GM21515 (cell line): ENCODE measurements at regions not wholly inside any gene's neighbourhood (a gene's known extent, or its start where the extent isn't known, plus 50 kb on each side); places are given as distances from the start of the nearest gene placed in this dataset.

ENCODE experiments used
- ATAC-seq: cut with Tn5 transposase; IDR thresholded peaks from one replicate; pipeline ENCODE4 v1.9.1; 2021; ENCODE audit not compliant: unreplicated experiment

- no peak for ATAC-seq
Measured at GRCh38 chr11:130786586-130786985, 129.7 kb downstream of the SNX19 start.

DNA sequence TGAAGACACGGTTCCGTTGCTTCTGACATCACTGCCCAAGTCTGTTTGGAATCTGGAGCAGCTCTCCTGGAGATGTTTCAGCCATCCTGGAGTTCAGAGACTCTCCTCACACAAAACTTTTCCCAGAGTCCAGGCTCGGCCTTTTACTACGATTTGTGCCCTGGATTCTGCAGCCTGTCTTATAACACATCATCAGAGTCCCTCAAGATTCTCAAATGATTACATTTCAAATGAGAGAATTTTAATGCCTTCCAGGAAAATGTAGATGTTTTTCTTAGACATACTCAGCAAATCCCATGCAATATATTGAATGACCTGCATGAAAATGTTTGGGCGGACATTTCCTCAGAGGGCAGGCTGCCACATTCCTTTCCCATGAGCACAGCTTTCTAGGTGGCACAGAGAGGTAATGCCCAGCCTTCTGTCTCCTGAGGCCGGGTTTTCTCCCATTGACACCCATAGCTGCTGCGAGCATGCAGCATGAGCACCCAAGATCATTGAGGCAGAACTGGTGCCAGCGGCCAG is 129.1 kb downstream of the SNX19 start:
- no peak for ATAC-seq

GRCh38 chr11:130787973-130788570 is 128.2 kb downstream of the SNX19 start:
- no peak for ATAC-seq

DNA sequence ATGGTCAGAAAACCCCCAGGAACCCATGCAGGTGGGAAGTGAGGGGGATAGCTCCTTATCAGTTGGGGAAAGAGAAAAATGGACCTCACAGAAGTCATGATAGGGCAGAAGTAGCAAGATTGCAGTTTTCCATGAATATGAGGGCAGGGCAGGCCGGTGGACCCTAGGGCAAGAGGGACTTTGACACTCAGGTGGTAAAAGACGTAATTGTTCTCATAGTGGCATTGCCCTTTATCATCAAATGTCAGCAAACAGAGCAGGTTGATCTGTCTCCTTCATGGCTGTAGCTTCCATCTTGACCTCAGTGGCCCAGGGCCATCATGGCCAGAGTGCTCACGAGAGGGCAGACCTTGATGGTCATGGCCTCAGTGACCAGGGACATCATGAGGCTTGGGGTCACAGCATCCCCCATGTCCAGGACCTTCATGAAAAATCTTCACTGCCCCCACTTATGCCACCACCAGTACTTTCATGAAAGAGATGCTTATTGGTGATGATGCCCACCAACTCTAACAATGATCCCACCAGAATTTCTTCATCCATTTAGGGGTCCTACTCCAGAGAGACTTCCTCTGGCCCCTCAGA is 127.1 kb downstream of the SNX19 start:
- ATAC-seq: no peak

DNA sequence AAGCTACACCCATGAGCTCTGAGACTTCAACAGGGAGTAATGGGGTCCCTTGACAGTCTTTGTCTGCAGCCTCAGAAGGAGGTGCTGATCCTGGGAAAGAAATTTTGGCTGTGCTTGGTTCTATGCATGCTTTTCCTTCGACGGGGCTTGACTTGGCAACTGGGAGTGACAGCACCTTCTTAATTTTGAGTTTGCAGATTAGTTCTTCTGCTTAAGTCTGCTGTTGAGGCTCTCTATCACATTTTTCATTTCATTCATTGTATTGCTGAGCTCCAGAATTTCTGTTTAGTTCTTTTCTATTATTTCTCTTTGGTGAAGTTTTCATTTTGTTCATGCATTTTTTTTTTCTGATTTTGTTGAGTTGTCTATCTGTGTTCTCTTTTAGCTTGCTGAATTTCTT is 125.6 kb downstream of the SNX19 start:
- ATAC-seq: no peak

GRCh38 chr11:130792772-130793171 is 123.5 kb downstream of the SNX19 start:
- ATAC-seq: no peak

GRCh38 chr11:130796828-130797227 is 119.5 kb downstream of the SNX19 start:
- ATAC-seq: no peak

DNA sequence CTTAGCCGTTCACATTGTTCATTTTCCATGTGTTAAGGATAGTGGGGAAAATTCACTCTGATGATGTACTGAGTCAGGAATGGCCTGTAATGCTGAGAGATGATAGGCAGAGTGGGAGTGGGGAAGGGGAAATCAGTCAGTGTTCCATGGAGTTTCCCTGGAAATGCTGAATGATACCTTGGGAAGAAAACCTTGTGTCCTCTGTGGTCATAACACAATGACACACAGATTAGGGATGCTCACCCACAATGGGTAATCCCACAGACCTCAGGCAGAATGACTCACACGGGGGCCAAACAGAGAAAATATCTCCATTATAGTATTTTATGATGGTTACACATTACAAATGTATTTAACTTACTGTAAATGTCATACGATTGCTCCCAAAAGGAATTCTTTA is 118.0 kb downstream of the SNX19 start:
- no peak for ATAC-seq

DNA sequence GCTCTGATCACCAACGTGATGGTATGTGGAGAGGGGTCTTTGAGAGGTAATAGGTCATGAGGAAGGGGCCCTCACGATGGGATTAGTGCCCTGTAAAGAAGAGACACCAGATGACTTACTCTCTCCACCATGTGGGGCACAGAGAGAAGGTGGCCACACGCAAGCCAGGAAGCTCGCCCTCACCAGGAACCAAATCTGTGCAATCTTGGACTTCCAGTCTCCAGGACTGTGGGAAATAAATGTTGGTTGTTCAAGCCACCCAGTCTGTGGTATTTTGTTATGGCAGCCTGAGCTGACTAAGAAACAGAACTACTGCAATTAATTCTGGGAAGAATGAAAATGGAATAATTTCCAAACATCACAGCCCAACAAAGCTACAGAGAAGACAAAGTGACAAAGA is 117.5 kb downstream of the SNX19 start:
- ATAC-seq: no peak

DNA sequence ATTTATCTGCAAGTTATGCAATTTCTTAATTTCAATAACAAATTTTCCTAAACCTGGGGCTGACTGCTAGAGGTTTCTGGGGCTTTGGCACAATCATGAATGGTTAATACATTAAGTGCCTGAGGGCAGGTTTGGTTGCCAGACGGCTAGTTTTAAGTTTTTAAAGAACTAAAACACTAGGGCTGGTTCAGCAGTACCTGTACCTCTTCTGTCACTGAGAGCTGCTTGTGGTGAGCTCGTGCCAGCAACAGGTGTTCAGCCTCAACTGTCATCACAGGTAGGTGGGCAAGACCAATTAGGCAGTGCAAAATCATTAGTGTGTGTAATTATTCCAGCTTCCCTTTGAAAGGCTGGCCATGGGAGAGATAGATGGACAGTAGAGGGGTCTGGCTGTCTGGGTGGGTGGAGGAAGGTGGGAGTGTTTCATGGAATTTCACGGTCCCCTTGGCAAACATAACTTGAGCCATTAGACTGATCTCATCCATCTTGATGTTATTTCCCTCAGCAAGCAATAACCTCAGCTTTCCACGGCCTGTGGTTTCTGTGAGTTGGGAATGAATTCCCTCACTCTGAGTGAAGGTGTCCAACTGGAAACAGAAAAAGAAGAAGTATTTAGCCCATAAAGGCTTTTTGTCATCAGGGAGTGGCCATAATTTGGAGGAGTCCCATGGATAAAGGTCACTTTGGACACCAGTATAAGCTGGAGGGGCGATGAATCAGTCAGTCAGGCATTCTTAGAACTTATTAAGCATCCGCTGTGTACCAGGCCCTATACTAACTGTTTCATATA is 114.8 kb downstream of the SNX19 start:
- no peak for ATAC-seq

GRCh38 chr11:130802567-130802966 is 113.7 kb downstream of the SNX19 start:
- ATAC-seq: no peak

- ATAC-seq: no peak
Measured at GRCh38 chr11:130804306-130805076, 111.8 kb downstream of the SNX19 start.

DNA sequence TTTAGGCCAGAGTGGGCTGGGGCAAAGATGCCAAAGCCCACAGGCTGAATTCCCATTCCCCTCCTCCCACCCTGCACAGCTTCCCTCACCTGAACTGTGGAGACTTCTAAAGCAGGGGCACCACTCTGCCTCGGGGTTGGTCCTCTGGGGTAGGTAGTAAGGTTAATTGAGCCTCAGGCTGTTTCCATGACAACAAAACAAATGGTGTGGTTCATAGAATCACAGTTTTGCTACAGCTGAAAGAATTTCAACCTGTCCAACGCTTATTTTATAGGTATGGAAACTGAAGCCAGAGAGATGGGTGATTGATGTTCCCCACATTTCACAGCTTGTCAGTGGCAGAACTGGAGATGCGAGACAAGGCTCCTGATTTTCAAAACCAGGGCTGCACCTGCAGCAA is 109.5 kb downstream of the SNX19 start:
- ATAC-seq: no peak

DNA sequence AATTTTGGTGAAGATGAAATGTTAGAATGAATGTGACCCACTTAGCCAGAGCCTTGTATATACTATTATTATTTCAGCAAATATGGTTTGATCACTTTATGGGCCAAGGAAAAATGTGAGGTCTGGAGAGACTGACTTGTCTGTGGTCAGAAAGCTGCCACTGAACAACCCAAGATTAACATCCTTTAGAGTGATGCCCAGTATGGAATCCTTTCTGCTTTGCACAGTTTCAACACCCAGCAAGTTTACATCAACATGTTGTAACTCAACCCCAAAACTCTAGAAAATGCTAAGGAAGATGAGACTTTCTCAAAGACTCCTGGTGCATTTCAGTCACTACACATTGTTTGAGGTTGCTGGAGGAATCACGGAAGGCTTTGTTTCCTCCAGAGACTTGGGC is 107.7 kb downstream of the SNX19 start:
- ATAC-seq: no peak

- no peak for ATAC-seq
Measured at GRCh38 chr11:130813196-130813595, 103.1 kb downstream of the SNX19 start.

DNA sequence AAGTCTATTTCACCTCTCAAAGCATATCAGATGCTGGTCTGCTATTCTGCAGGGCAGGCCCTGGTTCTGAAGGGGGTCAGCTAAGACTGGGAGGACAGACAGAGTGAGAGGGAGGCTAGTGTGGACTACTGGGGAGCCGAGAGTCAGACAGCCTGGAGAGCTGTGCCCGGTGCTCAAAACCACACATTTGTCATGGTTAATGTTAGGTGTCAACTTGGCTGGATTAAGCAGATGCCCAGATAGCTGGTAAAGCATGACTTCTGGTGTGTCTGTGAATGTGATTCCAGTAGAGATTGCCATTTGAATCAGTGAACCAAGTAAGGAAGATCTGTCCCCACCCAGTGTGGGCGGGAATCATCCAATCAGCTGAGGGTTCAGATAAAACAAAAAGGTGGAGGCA is 102.6 kb downstream of the SNX19 start:
- no peak for ATAC-seq

DNA sequence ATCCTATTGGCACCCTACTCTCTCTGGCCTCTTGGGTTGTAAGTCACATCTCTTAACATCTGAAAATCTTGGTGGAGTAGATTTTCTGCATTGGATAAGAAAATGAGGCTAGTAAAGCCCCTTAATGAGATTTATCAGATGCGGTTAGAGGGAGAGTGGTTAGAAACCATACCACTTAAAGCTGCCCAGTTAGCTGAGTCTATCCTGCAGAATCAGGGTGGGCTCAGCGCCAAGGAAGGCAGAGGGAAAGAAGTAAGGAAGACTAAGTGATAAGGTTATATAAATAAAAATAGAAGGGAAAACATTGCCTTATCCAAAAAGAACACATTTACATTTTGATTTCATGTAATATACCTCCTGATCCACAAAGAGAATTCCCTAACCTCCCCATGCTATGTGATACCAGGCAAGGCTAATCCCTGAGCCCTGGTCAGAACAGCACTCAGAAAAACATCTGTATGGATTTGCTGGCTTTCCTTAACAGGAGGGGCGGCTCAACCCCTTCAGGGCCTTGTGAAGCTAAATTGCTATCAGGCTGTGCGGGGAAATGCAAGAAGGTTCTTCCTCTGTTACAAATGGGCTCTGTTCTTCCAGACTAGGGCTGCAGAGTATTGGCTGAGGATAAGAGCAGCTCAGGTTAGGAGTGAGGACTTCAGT is 101.7 kb downstream of the SNX19 start:
- ATAC-seq: no peak

- no peak for ATAC-seq
Measured at GRCh38 chr11:130815097-130815802, 101.0 kb downstream of the SNX19 start.

DNA sequence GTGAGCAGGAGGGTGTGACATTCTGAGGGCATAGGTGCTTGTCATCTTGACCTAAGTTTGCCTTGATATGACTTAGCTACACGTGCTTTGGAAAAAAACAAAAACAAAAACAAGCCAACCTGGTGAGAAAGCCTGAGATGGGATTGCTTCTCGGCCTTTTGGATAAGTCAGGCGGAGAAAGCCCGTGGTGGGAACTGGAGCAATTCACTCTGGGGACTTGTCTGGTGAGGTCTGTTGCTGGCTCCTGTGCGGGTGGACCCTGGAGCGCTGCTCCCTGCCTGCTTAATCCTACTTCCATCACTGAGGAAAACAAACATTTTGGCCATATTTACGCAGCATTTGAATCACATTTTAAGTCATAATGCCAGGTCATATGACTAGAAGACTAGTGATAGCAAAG is 100.3 kb downstream of the SNX19 start:
- no peak for ATAC-seq
